ENCODE measurements at regions not wholly inside any gene's neighbourhood (a gene's known extent, or its start where the extent isn't known, plus 50 kb on each side); places are given as distances from the start of the nearest gene placed in this dataset.

GRCh38 chr9:90540734-90541133, 101.9 kb downstream of the DIRAS2 start:
- ChIA-PET POLR2A (no interaction called here), CTCF (no interaction called here)
- intact Hi-C loops (cut with micrococcal nuclease), result no loop called here
- Mint-ChIP-seq H3K36me3 (ENCODE audit: low read depth) (no peaks in the 10 kb centered on the region), H3K9me3 (no peaks in the 10 kb centered on the region), H3K27ac (no peak overlapping the region), H3K4me1 (ENCODE audit: low read depth) (no peaks in the 10 kb centered on the region), H3K4me3 (no peak overlapping the region), H3K27me3 (peaks cover 17% of the 10 kb centered on the region)
- no peak for TF ChIP-seq CTCF (IDR thresholded peaks at IDR 0.05)
- ATAC-seq, result no peak
- no peak for DNase-seq

DNA sequence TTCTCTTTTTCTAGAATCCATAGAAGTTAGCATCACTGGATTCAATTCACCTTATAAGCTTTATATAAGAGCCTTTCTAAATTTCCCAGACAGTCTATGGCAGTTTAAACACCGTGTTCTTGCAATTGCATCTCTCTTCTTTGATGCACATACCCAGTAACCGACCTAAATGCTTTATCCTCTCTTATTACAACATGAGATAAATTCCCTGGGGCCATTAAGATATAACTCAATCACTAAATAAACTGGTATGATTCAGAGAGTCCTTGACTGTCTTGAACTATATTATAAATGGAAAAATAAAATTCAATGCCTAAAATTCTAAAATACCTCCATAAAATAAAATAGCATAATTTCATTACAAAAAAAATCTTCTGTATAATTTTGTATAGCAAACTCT, 98.1 kb downstream of the DIRAS2 start:
- DNase-seq (no peak), ATAC-seq (no peak)
- Mint-ChIP-seq H3K27ac (no peak overlapping the region), H3K4me3 (no peak overlapping the region), H3K27me3 (peaks cover 1% of the 10 kb centered on the region), H3K4me1 (ENCODE audit: low read depth) (no peaks in the 10 kb centered on the region), H3K36me3 (ENCODE audit: low read depth) (no peaks in the 10 kb centered on the region), H3K9me3 (peaks cover 9% of the 10 kb centered on the region)
- CTCF ChIA-PET, result no interaction called here
- no peak for TF ChIP-seq CTCF (IDR thresholded peaks at IDR 0.05)
- intact Hi-C loops (cut with micrococcal nuclease), result no loop called here
- POLR2A ChIA-PET, result no interaction called here

- H3K4me1 Mint-ChIP-seq (ENCODE audit: low read depth), result no peaks in the 10 kb centered on the region
- peaks cover 3% of the 10 kb centered on the region for H3K27me3 Mint-ChIP-seq
- ChIA-PET CTCF (no interaction called here), POLR2A (no interaction called here)
- TF ChIP-seq CTCF (IDR thresholded peaks at IDR 0.05), result no peak
- no peak overlapping the region for H3K4me3 Mint-ChIP-seq
- H3K9me3 Mint-ChIP-seq, result peaks cover 9% of the 10 kb centered on the region
- intact Hi-C loops (cut with micrococcal nuclease), result no loop called here
- H3K36me3 Mint-ChIP-seq (ENCODE audit: low read depth), result no peaks in the 10 kb centered on the region
- ATAC-seq, result no peak
- DNase-seq, result no peak
- no peak overlapping the region for H3K27ac Mint-ChIP-seq
These were observed 96.4 kb downstream of the DIRAS2 start for GRCh38 chr9:90546200-90546599.

GRCh38 chr9:90547896-90548295, 94.7 kb downstream of the DIRAS2 start:
- Mint-ChIP-seq H3K27me3 (peaks cover 3% of the 10 kb centered on the region), H3K4me3 (no peak overlapping the region)

DNA sequence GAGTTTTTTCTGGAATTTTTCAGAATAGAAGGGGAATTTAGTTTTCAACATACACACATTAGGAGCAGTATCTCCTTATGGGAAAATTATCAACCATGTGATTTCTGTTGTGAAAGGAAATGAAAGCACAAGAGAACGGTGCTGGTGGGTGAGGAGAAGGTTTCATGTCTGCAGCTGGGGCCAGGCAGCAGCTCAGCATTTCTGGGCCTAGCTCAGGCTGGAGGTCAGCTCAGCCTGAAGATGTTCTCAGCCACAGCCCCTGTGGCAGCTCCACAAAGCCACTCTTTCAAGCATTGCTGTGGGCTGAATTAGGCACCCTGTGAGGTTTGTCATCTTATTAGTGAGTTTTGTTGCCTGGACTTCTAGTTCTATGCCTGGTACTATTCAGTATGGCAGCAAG, 90.3 kb downstream of the DIRAS2 start:
- Mint-ChIP-seq H3K4me3 (no peak overlapping the region), H3K4me1 (ENCODE audit: low read depth) (no peaks in the 10 kb centered on the region), H3K36me3 (ENCODE audit: low read depth) (no peaks in the 10 kb centered on the region), H3K27me3 (peaks cover 6% of the 10 kb centered on the region), H3K27ac (no peak overlapping the region), H3K9me3 (peaks cover 9% of the 10 kb centered on the region)
- intact Hi-C loops (cut with micrococcal nuclease), result no loop called here
- DNase-seq (no peak), ATAC-seq (no peak)
- CTCF ChIA-PET, result no interaction called here
- POLR2A ChIA-PET, result no interaction called here
- no peak for TF ChIP-seq CTCF (IDR thresholded peaks at IDR 0.05)

More at GRCh38 chr9:90547896-90548295, 94.7 kb downstream of the DIRAS2 start:
- POLR2A ChIA-PET, result interaction anchor here (0.6 kb wide), 1 partner anchor 10 kb away, joined by 3 read pairs; no protein-coding TSS in a partner anchor
- Mint-ChIP-seq H3K9me3 (peaks cover 9% of the 10 kb centered on the region), H3K4me1 (ENCODE audit: low read depth) (no peaks in the 10 kb centered on the region), H3K27ac (no peak overlapping the region), H3K36me3 (ENCODE audit: low read depth) (no peaks in the 10 kb centered on the region)
- CTCF ChIA-PET, result interaction anchor here (1.1 kb wide), 1 partner anchor 21 kb away, joined by 3 read pairs; no protein-coding TSS in a partner anchor
- DNase-seq (no peak), ATAC-seq (no peak)
- TF ChIP-seq CTCF (IDR thresholded peaks at IDR 0.05), result no peak
- intact Hi-C loops (cut with micrococcal nuclease), result no loop called here

All from activated CD8-positive, alpha-beta T cell treated with anti-CD3 and anti-CD28 coated beads for 36 hours (primary cell).